ENCODE measurements at regions not wholly inside any gene's neighbourhood (a gene's known extent, or its start where the extent isn't known, plus 50 kb on each side); places are given as distances from the start of the nearest gene placed in this dataset.

GRCh38 chr6:22067671-22068070, 229.2 kb downstream of the PRL start:
- TF ChIP-seq CTCF (IDR thresholded peaks at IDR 0.05), result no peak
- TF ChIP-seq POLR2A (IDR thresholded peaks at IDR 0.05), result no peak

Measured in heart left ventricle (tissue), 13 donors.